Progenitor cell of endocrine pancreas (in vitro differentiated cells): ENCODE measurements at regions not wholly inside any gene's neighbourhood (a gene's known extent, or its start where the extent isn't known, plus 50 kb on each side); places are given as distances from the start of the nearest gene placed in this dataset.

Experiments
- DNase-seq: peaks from one replicate; pipeline ENCODE4 v3.0.0; 2021; ENCODE audit warnings: low spot score; ENCODE audit not compliant: unreplicated experiment
- H3K27ac Mint-ChIP-seq: 2 replicates; pipeline ENCODE4 v1.8.0; 2021; ENCODE audit warnings: mild to moderate bottlenecking, moderate library complexity, mixed read lengths
- H3K27me3 Mint-ChIP-seq: 2 replicates; pipeline ENCODE4 v1.8.0; 2021; ENCODE audit warnings: mixed read lengths
- H3K36me3 Mint-ChIP-seq: 2 replicates; pipeline ENCODE4 v1.8.0; 2022; ENCODE audit warnings: mixed read lengths; ENCODE audit not compliant: insufficient read depth
- H3K4me1 Mint-ChIP-seq: 2 replicates; pipeline ENCODE4 v1.8.0; 2021; ENCODE audit warnings: low read depth, mixed read lengths
- H3K4me3 Mint-ChIP-seq: 2 replicates; pipeline ENCODE4 v1.8.0; 2021; ENCODE audit warnings: low read depth, mild to moderate bottlenecking, moderate library complexity, mixed read lengths
- H3K9me3 Mint-ChIP-seq: 2 replicates; pipeline ENCODE4 v1.8.0; 2021; ENCODE audit warnings: low read depth, mixed read lengths
- CTCF ChIP-seq: fragments of 200-600 bp; sonication (generic); IDR thresholded peaks from one replicate; pipeline ENCODE4 v1.5.0; 2021; ENCODE audit warnings: antibody characterized with exemption, mild to moderate bottlenecking; ENCODE audit not compliant: unreplicated experiment

GRCh38 chr12:85587158-85587557 is 249.1 kb downstream of the RASSF9 start:
- no peak for TF ChIP-seq CTCF
- H3K4me1 Mint-ChIP-seq = peaks cover 5% of the 10 kb centered on the region

GRCh38 chr12:85588221-85588620 is 248.0 kb downstream of the RASSF9 start:
- peaks cover 12% of the 10 kb centered on the region for H3K9me3 Mint-ChIP-seq
- no peak overlapping the region for H3K27ac Mint-ChIP-seq
- H3K4me1 Mint-ChIP-seq = peaks cover 5% of the 10 kb centered on the region
- H3K27me3 Mint-ChIP-seq = no peaks in the 10 kb centered on the region
- DNase-seq = no peak
- H3K4me3 Mint-ChIP-seq = no peak overlapping the region
- no peak for TF ChIP-seq CTCF
- H3K36me3 Mint-ChIP-seq = no peaks in the 10 kb centered on the region

More at GRCh38 chr12:85587158-85587557, 249.1 kb downstream of the RASSF9 start:
- peaks cover 12% of the 10 kb centered on the region for H3K9me3 Mint-ChIP-seq
- H3K27me3 Mint-ChIP-seq = no peaks in the 10 kb centered on the region
- H3K4me3 Mint-ChIP-seq = no peak overlapping the region
- no peak for DNase-seq
- H3K36me3 Mint-ChIP-seq = no peaks in the 10 kb centered on the region
- no peak overlapping the region for H3K27ac Mint-ChIP-seq

GRCh38 chr12:85600841-85601240 is 235.4 kb downstream of the RASSF9 start:
- H3K9me3 Mint-ChIP-seq = peaks cover 12% of the 10 kb centered on the region
- H3K36me3 Mint-ChIP-seq = peaks cover 4% of the 10 kb centered on the region
- no peak for DNase-seq
- H3K27me3 Mint-ChIP-seq = no peaks in the 10 kb centered on the region
- no peak overlapping the region for H3K27ac Mint-ChIP-seq
- peaks cover 1% of the 10 kb centered on the region for H3K4me1 Mint-ChIP-seq
- no peak overlapping the region for H3K4me3 Mint-ChIP-seq
- no peak for TF ChIP-seq CTCF

GRCh38 chr12:85603556-85603955 is 232.7 kb downstream of the RASSF9 start:
- Mint-ChIP-seq H3K4me1 (peaks cover 1% of the 10 kb centered on the region), H3K27ac (no peak overlapping the region), H3K36me3 (no peaks in the 10 kb centered on the region), H3K27me3 (no peaks in the 10 kb centered on the region), H3K9me3 (peaks cover 2% of the 10 kb centered on the region), H3K4me3 (no peak overlapping the region)
- no peak for DNase-seq
- no peak for TF ChIP-seq CTCF

GRCh38 chr12:85606455-85606854 is 229.8 kb downstream of the RASSF9 start:
- H3K27ac Mint-ChIP-seq = no peak overlapping the region
- no peak for TF ChIP-seq CTCF
- DNase-seq = no peak
- peaks cover 2% of the 10 kb centered on the region for H3K9me3 Mint-ChIP-seq
- no peak overlapping the region for H3K4me3 Mint-ChIP-seq
- H3K36me3 Mint-ChIP-seq = no peaks in the 10 kb centered on the region
- H3K27me3 Mint-ChIP-seq = no peaks in the 10 kb centered on the region
- H3K4me1 Mint-ChIP-seq = peaks cover 1% of the 10 kb centered on the region
